ENCODE measurements at regions not wholly inside any gene's neighbourhood (a gene's known extent, or its start where the extent isn't known, plus 50 kb on each side); places are given as distances from the start of the nearest gene placed in this dataset.
"Not testable (repeated sequence)": the region's sequence is repeated elsewhere in the genome, so short reads cannot be mapped to it uniquely, and the experiment has no call there.

DNA sequence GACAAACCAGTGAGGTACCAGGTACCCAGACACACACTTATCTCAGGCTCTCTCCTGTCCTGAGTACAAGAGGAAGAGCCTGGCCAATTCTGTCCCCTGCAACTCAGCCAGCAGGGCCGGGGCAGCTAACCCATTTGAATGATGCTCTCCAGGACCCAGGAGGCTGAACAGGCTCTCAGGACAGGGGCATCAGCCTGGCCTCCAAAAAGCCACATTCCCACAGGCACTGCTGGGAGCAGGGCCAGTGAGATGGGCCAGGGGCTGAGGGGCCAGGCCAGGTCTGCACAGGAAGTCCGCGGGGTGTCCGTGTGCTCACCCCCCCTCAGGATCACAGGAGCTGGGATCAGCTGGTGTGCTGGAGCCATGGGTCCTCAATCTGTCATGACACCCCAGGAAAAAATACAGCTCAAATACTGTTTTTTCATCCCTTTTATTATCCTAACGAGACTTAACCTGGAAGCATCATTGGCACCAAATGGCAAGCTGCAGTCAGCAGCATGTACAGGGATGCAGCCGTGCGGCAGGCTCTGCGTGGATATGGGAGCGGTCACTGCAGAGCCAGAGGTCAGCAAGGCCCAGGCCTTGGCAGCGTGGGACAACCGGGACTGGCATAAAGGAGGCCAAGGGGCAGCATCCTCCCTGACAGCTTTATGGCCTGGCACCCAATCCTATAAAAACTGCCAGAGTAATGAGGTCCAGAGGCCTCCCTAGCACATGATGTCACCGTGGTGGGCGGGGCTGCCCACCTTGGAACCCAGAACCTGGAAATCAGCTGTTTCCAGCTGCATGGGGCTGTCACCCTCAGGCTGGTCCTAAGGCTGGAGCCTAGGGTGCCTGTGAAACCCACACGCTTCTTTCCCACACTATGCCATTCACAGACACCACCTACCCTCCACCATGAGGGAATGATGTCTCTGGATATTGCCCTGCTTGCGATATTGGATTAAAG is 276.7 kb downstream of the C16orf95 start:
- DNase-seq = no peak

DNA sequence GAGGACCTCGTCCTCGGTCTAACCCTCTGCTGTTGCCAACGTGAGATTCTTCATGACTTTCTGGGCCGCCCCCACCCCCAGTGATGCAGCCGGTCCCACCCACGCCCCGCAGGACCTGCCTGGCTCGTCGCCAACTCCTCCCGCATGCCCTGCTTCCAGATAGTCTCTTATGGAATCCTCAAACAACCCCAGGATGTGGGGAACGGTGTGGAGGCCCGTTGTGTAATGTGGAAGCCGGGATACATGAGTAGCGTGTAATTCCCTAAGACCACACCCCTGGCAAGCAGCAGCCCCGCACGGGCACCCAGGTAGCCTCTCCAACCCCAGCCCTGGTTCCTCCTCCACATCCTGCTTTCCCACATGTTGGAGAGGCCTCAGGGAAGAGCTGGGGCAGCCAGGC is 275.9 kb downstream of the C16orf95 start:
- no peak for DNase-seq

DNA sequence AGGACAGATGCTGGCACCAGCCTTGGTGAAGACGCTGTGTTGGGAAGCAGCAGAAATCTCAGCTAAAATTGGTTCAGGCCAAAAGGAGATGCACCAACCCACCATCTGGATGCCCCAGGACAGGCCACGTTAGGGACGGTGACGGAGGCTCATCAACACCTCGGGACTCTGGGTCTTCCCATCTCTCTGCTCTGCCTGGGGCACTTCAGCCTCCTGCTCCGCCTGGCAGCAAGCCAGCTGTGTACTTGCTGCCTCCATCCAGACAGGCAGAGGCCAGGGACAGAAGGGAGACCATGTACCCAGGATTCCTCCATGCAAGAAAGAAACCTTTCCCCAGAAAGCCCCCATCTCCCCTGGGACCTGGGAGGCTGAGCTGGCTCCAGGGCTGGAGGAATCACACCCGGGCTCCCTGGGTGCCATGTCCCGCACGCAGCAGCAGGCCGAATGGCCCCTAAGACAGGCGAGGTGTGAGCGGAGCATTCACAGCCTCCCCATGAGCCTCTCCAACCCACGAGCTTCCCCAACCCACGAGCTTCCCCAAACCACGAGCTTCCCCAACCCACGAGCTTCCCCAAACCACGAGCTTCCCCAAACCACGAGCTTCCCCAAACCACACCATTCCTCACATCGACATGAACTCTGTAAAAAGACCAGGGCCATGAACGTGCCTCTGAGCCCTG is 274.5 kb downstream of the C16orf95 start:
- DNase-seq = peak in 3 of 4 experiments; percentile 43 to 69 (median 65)

DNA sequence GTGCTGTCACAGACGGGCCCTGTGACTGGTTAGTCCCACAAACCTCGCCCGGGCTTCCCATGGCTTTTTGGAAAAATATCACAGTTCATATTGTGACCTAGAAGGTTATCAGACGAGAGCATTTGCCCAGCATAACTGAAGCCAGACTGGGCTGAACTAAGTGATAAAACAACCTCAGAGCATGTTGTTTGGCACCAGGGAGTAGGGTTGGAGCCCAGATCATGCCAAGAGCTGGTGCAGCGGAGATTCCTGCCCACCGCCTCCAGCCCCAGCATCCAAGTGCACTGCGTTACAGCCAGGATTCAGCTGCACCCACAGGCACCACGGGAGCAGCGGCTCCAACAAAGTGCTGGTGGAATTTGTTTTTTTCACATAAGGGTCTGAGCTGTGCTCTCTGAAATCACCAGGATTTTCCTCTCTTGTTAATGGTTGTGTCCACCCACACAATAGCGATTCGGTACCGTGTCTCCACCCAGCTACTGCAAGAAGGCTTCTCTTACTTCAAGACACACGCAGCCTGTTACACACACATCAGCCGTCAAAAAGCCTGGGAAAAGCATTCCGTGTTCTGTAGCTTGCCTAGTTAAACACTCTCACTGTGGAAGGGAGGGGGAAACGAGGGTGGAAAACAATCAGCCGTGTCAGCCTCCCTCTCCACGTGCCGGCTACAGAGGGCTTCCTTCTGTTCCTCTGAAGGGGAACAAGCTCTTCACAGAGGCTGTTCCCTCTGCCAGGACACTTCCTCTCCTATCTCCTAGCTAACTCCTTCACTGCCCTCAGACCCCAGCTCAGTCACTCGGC is 273.8 kb downstream of the C16orf95 start:
- DNase-seq = peak; percentile 68 to 84 (median 80)

DNA sequence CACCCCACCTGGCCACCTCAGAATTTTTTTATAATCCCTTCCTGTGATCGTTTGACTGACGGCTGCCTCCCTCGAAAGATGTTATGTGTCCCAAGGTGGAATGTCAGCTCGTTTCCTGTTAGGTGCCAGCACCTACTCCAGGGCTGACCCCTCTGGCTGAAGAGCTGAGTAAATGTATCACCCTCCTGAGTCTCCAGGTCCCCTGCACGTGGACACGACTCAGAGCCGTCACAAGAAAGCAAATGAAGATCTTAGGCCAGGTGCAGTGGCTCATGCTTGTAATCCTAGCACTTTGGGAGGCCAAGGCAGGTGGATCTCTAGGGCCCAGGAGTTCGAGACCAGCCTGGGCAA is 273.2 kb downstream of the C16orf95 start:
- DNase-seq = no peak

DNA sequence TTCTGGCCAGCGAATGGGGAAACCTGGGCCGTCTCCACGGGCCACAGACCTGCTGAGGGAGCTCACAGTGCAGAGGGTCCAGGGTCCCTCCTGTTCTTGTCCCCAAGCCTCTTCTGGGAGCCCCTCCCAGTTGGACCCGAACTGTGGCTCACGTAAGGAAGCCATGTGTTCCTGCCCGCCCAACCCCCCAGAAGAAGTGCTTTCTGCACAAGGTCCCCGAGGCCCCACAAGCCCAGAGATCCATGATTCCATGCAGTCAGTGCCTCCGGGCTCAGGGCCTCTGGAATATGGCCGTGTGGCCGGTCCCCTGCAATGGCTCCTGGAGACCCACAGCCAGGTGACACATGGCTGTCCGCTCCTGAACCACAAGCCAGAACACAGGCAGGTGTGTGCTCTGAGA is 272.4 kb downstream of the C16orf95 start:
- no peak for DNase-seq

DNA sequence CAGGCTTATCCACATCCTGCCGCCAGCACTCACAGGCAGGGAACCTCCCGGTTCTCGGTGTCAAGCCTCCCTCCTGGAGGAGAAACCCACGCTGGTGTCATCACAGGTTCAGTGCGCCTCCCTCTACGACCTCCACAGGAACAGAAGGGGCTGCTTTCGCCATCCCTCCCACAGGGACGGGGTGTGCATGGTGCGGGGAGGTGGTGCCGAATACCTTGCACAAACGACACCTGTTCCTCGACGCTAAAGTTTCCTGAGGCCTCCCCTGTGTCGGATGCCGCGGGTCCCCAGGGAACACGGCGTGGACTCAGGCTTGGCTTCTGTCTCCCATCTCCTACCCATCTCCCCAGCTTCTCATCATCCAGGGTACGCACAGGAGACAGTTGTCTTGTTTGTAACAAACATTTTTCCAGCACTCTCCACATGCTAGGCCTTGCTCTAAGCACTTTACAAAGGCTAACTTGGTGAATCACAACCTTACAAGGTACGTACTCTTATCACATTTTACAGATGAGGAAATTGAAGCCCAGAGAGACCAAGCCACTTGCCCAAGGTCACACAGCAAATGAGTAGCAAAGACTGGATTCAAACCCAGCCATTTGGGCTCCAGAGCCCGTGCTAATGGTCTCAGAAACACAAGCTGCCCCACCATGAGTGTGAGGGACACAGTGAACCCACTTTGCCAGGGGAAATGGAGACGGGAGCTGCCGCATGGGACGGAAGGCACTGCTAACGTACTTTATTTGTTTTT is 271.6 kb downstream of the C16orf95 start:
- no peak for DNase-seq

DNA sequence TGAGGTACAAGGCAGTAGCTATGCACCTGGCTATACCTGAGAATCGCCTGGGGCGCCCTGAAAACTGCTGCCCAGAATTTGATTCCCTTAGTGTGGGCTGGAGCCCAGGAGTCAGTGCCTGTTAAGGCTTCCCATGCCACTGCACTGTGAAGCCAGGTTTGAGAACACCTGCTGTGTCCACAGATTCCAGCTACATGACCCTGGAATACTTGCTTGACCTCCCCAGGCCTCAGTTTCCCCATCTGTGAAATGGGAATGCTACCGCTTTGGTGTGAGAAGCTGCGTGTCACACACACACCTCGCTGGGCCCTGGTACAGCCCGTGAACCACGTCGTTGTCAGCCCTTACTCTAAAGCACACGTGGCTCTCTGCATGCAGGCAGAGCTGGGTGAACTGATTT is 271.0 kb downstream of the C16orf95 start:
- no peak for DNase-seq

DNA sequence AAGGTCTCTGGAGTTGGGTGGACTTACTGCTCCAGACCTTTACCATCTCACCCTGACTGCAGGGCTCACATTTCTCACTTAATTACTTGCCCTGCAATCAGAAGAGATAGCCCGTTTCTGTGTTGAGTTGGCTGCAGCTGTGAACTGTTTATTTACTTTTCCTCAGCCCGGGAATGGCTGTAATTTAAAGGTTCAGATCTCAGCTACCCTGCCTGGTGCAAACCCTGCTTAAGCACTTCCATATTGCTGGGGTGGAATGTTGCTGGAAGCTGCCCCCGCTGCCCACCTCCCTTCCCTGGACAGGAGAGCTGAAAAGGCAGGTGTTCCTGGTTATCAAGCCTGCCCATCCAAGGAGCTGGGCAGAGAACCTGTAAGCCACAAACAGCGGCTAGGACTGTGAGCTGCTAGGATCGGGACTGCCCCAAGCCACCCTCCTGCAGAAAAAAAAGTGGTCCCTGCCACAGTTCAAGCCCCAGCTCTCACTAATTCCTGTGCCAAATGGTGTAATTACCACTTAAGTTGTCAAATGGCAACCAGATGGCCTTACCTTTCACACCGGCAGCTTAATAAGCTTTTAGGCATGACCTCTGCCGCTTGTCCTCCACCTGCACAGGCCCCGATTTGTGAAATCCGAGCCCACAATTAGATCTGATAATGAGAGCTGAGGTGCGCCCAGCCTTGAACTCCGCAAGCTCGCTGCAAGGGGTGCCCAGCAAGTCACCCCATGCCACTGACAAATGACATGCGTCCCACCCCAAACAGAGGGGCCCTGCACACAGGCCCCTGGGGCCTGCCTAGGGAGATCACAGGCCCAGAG is 269.8 kb downstream of the C16orf95 start:
- DNase-seq = no peak

DNA sequence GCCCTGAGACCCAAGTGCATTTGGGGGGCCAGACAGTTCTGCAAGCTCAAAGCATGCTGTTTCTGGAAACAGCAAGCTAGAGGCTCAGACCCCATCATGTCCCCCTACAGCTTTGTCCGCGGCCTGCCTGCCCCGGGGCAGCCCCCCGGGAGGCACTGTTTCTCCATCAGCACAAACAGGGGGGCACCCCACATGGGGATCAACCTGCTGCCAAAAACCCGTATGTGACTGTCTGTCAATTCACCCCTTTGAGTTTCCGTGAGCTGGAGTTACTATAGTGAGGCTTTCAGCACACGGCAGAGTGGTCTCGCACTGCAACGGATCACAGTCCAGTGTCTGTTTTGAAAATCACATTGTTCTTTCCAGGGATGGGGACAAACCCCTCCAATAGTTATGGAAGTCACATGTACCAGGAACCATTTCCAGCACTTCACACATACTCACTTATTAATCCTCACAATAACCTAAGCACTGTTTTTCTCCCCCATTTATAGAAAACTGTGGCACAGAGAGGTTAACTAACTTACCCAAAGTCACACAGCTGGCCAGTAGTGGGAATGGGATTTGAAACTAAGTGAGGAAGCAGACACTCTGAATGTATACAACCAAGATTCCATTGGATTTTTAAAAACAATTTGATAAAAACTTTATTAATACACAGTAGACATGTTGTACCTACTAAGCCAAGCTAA is 269.0 kb downstream of the C16orf95 start:
- DNase-seq = no peak

DNA sequence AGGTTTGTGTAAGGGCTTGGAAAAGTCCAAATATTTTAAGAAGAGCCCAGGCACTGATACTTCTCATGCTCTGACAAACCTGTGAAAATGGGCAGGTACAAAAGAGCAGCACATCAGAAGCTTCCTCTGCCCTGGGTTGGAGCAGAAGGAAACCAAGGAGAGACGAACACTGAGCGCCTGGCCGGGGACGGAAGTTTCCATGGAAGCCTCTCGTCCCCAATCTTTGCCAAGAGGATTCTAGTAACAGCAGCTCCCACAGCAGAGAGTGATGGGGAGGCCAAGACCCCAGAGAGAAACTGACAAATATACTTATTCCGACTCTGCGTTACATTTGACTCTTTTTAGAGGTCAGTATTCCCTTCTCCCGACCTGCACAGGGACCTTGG is 268.5 kb downstream of the C16orf95 start:
- DNase-seq = no peak

DNA sequence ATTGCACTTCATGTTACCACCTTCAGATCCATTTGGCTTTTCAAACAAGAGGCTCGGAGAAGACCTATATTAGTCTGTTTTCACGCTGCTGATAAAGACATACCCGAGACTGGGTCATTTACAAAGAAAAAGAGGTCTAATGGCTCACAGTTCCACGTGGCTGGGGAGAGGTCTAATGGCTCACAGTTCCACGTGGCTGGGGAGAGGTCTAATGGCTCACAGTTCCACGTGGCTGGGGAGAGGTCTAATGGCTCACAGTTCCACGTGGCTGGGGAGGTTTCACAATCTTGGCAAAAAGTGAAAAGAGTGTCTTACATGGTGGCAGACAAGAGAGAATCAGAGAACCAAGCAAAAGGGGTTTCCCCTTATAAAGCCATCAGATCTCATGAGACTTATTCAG is 268.0 kb downstream of the C16orf95 start:
- not testable (repeated sequence) for DNase-seq

DNA sequence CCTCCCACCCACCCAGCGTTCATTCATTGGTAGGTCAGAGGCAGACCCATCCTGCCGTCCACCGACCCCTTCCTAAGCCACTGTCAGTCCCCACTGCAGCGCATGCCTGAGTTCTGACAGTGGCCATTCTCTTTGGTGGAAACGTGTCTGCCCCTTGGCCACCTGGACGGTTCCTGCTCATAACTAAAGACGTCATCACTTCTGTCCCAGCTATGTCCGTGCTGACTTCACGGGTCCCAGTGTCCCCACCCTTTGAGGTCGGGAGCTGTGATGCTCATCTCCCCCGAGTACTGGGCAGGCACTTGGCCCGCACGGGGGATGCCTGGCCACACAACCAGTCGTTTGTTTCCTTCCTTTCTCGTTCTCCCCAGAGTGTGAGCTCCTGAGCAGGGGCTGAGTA is 267.1 kb downstream of the C16orf95 start:
- DNase-seq = no peak

DNA sequence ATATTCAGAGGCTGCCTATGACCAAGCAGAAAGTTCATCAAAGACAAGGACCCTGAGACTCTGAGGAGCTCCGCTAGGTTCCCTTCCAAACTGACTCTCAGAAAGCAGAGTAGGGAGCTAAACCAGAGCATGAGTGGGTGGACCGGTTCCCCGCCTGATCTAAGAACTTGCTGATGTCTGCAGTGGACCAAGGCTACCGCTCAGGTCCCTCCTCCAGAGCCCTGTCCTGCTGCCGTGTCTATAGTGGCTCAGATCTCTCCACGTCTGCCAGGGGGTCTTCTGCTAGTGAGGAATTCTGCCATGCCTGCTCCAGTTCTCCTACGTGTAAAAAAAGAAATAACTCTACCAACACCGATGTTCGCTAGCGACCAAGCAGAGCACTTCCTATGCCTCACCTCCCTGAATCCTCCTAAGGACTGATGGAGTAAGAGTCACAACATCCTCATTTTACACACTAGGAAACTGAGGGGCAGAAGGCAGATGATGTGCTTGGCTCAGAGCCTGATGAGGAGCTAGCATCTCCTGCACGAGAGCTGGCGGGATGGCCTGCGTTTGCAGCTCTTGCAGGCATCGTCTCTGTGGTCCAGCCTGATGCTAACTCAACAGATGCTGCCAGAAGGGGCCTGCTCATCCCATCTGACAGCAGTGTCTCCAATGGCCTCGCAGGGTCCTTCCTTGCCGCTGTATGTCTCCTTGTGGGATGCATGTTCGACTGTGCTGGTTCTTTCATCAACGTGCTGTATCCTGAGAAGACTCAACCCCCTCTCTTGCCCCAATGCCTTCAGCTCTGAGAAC is 265.5 kb downstream of the C16orf95 start:
- no peak for DNase-seq

DNA sequence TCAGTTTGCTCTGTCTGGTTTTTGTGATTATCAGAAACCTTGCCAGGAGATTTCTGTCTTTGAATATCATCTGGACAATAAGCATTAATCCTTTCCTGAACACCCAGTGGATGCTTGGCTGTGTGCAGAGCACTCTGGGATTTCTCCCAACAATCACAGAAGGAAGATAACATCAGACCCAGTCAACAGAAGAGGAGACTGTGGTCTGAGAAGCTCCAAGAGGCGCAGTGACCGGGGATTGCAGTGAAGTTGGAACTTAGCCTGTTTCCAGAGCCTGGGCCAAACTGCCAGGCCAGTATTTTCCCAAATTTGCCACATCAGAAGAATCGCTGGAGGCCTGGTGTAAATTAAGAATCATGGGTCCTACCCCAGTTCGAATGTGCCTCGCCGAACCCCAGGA is 264.7 kb downstream of the C16orf95 start:
- no peak for DNase-seq

DNA sequence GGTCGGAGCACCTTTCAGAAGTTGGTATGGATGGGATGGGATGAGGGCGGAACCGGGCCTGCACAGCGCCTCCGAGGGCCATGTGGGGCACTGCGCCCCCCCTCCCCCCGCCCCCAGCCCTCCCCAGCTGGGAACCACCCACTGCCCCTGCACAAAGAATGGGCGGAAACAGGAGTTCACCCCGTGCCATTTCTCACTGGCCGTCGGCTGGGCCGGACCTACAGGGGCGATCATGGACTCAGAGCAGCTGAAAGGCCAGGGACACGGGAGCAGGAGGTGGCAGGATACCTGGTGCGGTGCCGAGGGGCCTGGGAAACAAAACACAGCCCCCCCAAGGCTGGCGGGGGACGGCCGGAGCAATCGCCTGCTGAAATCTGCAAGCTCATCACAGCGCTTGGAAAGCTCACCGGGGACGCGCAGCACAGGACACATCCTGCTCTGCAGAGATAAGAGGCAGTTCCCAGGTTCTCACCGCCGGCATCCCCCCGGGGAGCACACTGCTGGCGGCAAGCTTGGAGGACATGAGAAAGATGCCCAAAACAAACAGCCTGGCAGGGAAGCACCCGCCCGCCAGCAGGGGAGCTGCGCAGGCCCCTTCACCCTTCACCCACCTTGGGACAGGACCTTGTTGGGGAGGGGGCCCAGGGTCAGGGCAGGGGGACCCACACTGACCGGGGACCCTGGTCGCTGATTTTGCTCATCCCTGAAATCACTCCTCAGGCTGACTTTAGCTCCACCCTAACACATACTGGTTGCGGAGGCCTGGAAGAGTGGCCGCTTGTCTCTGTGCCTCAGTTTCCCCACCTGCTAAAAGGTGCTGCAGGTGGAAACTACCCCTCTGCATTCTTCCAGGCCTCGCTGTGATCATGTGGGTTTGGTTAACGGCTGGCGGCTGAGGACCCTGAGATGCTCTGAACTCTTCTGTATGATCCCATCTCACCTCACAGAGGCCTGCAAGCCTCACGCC is 263.9 kb downstream of the C16orf95 start:
- DNase-seq = no peak

DNA sequence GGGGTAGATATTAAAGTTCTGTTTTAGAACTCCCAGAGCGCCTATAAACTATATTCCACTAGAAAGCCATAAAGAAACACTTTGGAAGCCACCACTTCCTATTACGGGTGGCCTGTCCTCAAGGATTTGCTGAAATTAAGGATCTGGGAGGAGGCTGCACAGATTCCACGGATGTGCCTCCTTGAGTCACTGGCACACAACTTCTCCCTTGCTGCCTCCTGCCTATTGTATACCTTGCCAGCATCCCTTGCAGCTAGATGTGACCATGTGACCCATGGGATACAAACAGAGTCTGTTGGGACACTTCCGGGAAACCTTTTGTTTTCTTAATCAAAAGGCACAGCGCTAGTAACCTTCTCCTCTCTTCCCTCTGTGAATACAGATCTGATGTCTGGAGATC is 263.0 kb downstream of the C16orf95 start:
- no peak for DNase-seq

DNA sequence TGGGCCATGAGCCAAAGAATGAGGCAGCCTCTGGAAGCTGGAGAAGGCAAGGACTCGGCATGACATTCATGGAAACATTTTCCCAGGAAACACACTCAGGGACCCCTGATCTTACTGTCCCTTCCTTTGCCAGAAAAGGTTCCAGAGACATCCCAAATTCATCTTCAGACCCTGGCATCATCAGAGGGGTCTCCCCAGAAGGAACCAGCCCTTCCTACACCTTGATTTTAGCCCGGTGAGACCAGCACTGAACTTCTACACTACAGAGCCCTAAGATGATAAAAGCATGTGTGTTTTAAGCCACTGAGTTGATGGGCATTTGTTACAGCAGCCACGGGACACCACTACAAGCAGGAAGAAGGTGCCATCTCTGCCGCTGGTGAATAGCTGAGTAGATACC is 262.3 kb downstream of the C16orf95 start:
- no peak for DNase-seq

DNA sequence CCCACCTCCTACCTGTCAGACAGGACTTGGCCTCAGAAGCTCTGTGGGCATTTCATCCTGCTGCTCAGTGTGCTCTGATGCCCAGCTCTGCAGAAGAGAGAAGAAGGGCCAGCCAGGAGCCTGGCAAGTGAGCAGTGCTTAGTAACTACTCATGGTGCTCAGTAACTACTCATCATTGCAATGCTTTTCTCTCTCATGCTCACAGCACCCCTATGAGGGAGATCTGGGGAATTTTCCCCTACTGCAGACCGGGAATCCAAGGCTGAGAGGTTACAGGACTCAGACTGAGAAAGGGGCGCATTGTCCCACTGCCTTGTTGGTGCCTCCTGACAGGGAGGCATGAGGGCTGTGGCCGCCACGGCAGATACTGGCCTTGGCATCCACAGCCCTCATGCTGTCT is 261.1 kb downstream of the C16orf95 start:
- no peak for DNase-seq

Data from suppressor macrophage (primary cell).